Astrocyte (in vitro differentiated cells and primary cell): ENCODE measurements at regions not wholly inside any gene's neighbourhood (a gene's known extent, or its start where the extent isn't known, plus 50 kb on each side); places are given as distances from the start of the nearest gene placed in this dataset.

Source experiments
- DNase-seq: peaks from one replicate; pipeline ENCODE4 v3.0.0-alpha.2; 2010; ENCODE audit warnings: low read depth
- FAIRE-seq: peaks from 2 replicates; lab custom pipeline; 2011; peaks lifted over from hg19 to GRCh38; lab: Jason Lieb, UNC
- H2AFZ ChIP-seq: 2 replicates; pipeline ENCODE4 v1.6.0; 2012; ENCODE audit warnings: low read depth, low read length, inconsistent platforms
- H3K27ac ChIP-seq: 2 replicates; pipeline ENCODE4 v1.5.1; 2011; ENCODE audit warnings: low read depth, low read length, inconsistent platforms
- H3K27me3 ChIP-seq: 2 replicates; pipeline ENCODE4 v1.6.0; 2011; ENCODE audit warnings: low read length, inconsistent platforms; ENCODE audit not compliant: insufficient read depth
- H3K36me3 ChIP-seq: 2 replicates; pipeline ENCODE4 v1.5.1; 2011; ENCODE audit warnings: low read length, inconsistent platforms; ENCODE audit not compliant: insufficient read depth
- H3K4me1 ChIP-seq: 2 replicates; pipeline ENCODE4 v1.5.1; 2011; ENCODE audit warnings: low read length, inconsistent platforms; ENCODE audit not compliant: insufficient read depth
- H3K4me2 ChIP-seq: 2 replicates; pipeline ENCODE4 v1.6.0; 2012; ENCODE audit warnings: low read length, inconsistent platforms
- H3K4me3 ChIP-seq: 2 replicates; pipeline ENCODE4 v1.5.1; 2011; ENCODE audit warnings: low read depth, mild to moderate bottlenecking, low read length, inconsistent platforms; ENCODE audit not compliant: insufficient read depth
- H3K79me2 ChIP-seq: 2 replicates; pipeline ENCODE4 v1.6.0; 2012; ENCODE audit warnings: mild to moderate bottlenecking, low read length, inconsistent platforms; ENCODE audit not compliant: insufficient read depth
- H3K9ac ChIP-seq: 2 replicates; pipeline ENCODE4 v1.6.0; 2012; ENCODE audit warnings: mild to moderate bottlenecking, low read length, inconsistent platforms
- H3K9me3 ChIP-seq: 2 replicates; pipeline ENCODE4 v1.5.1; 2012; ENCODE audit warnings: low read depth, mild to moderate bottlenecking, low read length, inconsistent platforms; ENCODE audit not compliant: insufficient read depth
- H4K20me1 ChIP-seq: 2 replicates; pipeline ENCODE4 v1.6.0; 2012; ENCODE audit warnings: low read length, inconsistent platforms; ENCODE audit not compliant: insufficient read depth
- H3K27ac Mint-ChIP-seq: one replicate; pipeline ENCODE4 v1.8.0; 2021; ENCODE audit warnings: mild to moderate bottlenecking, mixed read lengths; ENCODE audit not compliant: unreplicated experiment
- H3K27me3 Mint-ChIP-seq: one replicate; pipeline ENCODE4 v1.8.0; 2021; ENCODE audit warnings: low read depth, mixed read lengths; ENCODE audit not compliant: unreplicated experiment
- H3K36me3 Mint-ChIP-seq: one replicate; pipeline ENCODE4 v1.8.0; 2021; ENCODE audit warnings: low read depth, mixed read lengths; ENCODE audit not compliant: unreplicated experiment
- H3K4me1 Mint-ChIP-seq: one replicate; pipeline ENCODE4 v1.8.0; 2021; ENCODE audit warnings: low read depth, mixed read lengths; ENCODE audit not compliant: unreplicated experiment
- H3K4me3 Mint-ChIP-seq: one replicate; pipeline ENCODE4 v1.8.0; 2021; ENCODE audit warnings: mild to moderate bottlenecking, moderate library complexity, mixed read lengths; ENCODE audit not compliant: unreplicated experiment
- H3K9me3 Mint-ChIP-seq: one replicate; pipeline ENCODE4 v1.8.0; 2021; ENCODE audit warnings: mild to moderate bottlenecking, mixed read lengths; ENCODE audit not compliant: unreplicated experiment
- EZH2 ChIP-seq: IDR thresholded peaks from 2 replicates; pipeline ENCODE4 v1.6.1; 2012; ENCODE audit warnings: mild to moderate bottlenecking, low read length, inconsistent platforms; ENCODE audit not compliant: insufficient read depth
- TF ChIP-seq, protein P1 (sequence below): IDR thresholded peaks from 2 replicates; pipeline ENCODE4 v1.5.1; 2011; ENCODE audit warnings: low read depth, mild to moderate bottlenecking, inconsistent platforms, low read length, moderate library complexity; ENCODE audit not compliant: insufficient read depth

DNA sequence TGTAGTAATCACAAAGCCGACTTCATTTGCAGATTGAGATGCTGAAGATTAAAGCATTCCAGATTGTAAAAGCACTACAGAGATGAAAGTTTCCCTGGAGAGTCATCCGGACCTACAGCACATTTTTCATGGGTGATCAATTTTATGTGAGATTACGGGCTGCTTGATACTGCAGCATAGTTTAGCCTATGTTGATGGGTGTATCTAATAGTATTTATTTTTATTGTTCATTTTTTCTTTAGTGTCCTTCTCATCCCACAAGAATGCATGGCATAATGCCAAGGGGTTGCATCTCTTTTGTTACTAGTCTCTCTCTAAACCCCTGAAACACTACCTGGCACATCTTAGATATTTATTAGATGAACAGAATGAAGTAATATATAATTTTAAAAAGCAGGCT, 240.4 kb downstream of the MBD2 start:
- no peak overlapping the region for H3K4me3 ChIP-seq
- H3K4me2 ChIP-seq, result no peak overlapping the region
- H3K4me1 ChIP-seq, result no peaks in the 10 kb centered on the region
- peaks cover 8% of the 10 kb centered on the region for H3K4me1 Mint-ChIP-seq
- H3K9me3 ChIP-seq, result no peaks in the 10 kb centered on the region
- no peaks in the 10 kb centered on the region for H3K36me3 ChIP-seq
- no peak overlapping the region for H3K27ac Mint-ChIP-seq
- no peaks in the 10 kb centered on the region for H3K79me2 ChIP-seq
- no peak overlapping the region for H3K9ac ChIP-seq
- peaks cover 1% of the 10 kb centered on the region for H3K9me3 Mint-ChIP-seq
- TF ChIP-seq, protein P1, sequence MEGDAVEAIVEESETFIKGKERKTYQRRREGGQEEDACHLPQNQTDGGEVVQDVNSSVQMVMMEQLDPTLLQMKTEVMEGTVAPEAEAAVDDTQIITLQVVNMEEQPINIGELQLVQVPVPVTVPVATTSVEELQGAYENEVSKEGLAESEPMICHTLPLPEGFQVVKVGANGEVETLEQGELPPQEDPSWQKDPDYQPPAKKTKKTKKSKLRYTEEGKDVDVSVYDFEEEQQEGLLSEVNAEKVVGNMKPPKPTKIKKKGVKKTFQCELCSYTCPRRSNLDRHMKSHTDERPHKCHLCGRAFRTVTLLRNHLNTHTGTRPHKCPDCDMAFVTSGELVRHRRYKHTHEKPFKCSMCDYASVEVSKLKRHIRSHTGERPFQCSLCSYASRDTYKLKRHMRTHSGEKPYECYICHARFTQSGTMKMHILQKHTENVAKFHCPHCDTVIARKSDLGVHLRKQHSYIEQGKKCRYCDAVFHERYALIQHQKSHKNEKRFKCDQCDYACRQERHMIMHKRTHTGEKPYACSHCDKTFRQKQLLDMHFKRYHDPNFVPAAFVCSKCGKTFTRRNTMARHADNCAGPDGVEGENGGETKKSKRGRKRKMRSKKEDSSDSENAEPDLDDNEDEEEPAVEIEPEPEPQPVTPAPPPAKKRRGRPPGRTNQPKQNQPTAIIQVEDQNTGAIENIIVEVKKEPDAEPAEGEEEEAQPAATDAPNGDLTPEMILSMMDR, result no peak
- no peak for TF ChIP-seq EZH2
- H4K20me1 ChIP-seq, result no peaks in the 10 kb centered on the region
- FAIRE-seq, result no peak
- H3K27me3 Mint-ChIP-seq, result no peaks in the 10 kb centered on the region
- H3K36me3 Mint-ChIP-seq, result no peaks in the 10 kb centered on the region
- no peaks in the 10 kb centered on the region for H3K27me3 ChIP-seq
- H3K4me3 Mint-ChIP-seq, result no peak overlapping the region
- no peak overlapping the region for H3K27ac ChIP-seq
- no peak overlapping the region for H2AFZ ChIP-seq
- no peak for DNase-seq

DNA sequence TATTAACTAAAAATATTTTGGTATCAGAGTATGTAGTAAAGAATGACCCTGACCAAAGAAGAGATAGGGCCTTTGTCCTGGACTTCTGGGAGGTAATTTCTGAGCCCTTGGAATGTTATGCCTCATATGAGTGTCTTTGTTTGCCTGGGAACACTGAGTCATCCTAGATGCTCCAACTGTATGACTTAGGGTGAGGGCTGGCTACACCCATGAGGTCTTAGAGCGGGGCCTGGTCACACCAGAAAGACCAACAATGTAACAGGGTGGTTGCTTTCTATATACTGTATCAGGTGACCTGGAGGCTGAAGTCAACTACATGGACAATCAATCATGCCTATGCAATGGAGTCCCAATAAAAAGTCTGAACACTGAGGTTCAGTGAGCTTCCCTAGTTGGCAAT, 253.1 kb downstream of the MBD2 start:
- no peaks in the 10 kb centered on the region for H3K79me2 ChIP-seq
- no peak overlapping the region for H2AFZ ChIP-seq
- H3K9me3 ChIP-seq, result no peaks in the 10 kb centered on the region
- FAIRE-seq (no peak), DNase-seq (peak; percentile 5)
- TF ChIP-seq, protein P1, result no peak
- no peak for TF ChIP-seq EZH2
- Mint-ChIP-seq H3K27me3 (no peaks in the 10 kb centered on the region), H3K9me3 (peaks cover 10% of the 10 kb centered on the region), H3K27ac (no peak overlapping the region), H3K36me3 (no peaks in the 10 kb centered on the region), H3K4me1 (peaks cover 2% of the 10 kb centered on the region), H3K4me3 (no peak overlapping the region)
- no peak overlapping the region for H3K4me2 ChIP-seq
- H3K36me3 ChIP-seq, result no peaks in the 10 kb centered on the region
- H3K9ac ChIP-seq, result no peak overlapping the region
- no peaks in the 10 kb centered on the region for H3K4me1 ChIP-seq
- H3K27ac ChIP-seq, result no peak overlapping the region
- no peaks in the 10 kb centered on the region for H3K27me3 ChIP-seq
- H3K4me3 ChIP-seq, result no peak overlapping the region
- H4K20me1 ChIP-seq, result no peaks in the 10 kb centered on the region

DNA sequence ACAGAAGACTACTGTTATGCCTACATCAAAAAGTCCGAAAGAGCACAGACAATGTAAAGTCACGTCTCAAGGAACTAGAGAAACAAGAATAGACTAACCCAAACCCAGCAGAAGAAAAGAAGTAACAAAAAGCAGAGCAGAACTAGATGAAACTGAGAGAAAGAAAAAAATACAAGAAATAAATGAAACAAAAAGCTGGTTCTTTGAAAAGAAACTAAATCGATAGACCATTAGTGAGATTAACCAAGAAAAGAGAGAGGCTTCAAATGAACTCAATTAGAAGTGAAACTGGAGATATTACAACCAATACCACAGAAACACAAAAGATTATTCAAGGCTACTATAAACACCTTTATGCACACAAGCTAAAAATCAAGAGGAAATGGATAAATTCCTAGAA, 271.8 kb downstream of the MBD2 start:
- no peaks in the 10 kb centered on the region for H4K20me1 ChIP-seq
- Mint-ChIP-seq H3K27me3 (no peaks in the 10 kb centered on the region), H3K9me3 (no peaks in the 10 kb centered on the region), H3K36me3 (no peaks in the 10 kb centered on the region), H3K4me3 (no peak overlapping the region), H3K4me1 (no peaks in the 10 kb centered on the region), H3K27ac (no peak overlapping the region)
- H3K27ac ChIP-seq, result no peak overlapping the region
- no peak overlapping the region for H2AFZ ChIP-seq
- FAIRE-seq (no peak), DNase-seq (no peak)
- no peaks in the 10 kb centered on the region for H3K79me2 ChIP-seq
- no peak overlapping the region for H3K9ac ChIP-seq
- no peaks in the 10 kb centered on the region for H3K27me3 ChIP-seq
- H3K36me3 ChIP-seq, result no peaks in the 10 kb centered on the region
- no peaks in the 10 kb centered on the region for H3K4me1 ChIP-seq
- no peak for TF ChIP-seq EZH2
- TF ChIP-seq, protein P1, result no peak
- no peaks in the 10 kb centered on the region for H3K9me3 ChIP-seq
- H3K4me3 ChIP-seq, result no peak overlapping the region
- no peak overlapping the region for H3K4me2 ChIP-seq
